ENCODE measurements at regions not wholly inside any gene's neighbourhood (a gene's known extent, or its start where the extent isn't known, plus 50 kb on each side); places are given as distances from the start of the nearest gene placed in this dataset.

DNA sequence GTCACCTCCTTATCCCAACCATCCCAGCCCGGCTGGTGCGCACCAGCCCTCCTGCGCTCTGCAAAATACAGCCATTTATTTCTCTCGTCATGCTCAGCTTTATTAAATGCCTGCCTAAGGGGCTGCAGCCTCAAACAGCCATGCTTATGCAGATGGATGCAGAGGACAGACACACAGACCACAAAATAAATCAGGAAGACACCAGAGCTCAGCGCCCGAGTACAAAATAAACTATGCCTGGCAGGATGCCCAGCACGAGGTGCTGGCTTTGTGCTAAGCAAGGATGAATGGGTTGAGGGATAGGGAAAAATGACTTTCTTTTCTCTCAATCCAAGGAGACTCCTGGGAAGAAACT, 70.5 kb downstream of the RPUSD4 start:
- in situ Hi-C loops (cut with MboI) (no loop called here), intact Hi-C loops (cut with micrococcal nuclease) (no loop called here)
- no peaks in the 10 kb centered on the region for H3K9me1 ChIP-seq (ENCODE audit: control insufficient read depth, insufficient read depth, low read length)
- H3K9me3 ChIP-seq (replicated peaks; ENCODE audit: control insufficient read depth, insufficient read depth, low read depth, low read length), result no peaks in the 10 kb centered on the region
- H2AFZ ChIP-seq (ENCODE audit: low read depth, low read length), result no peak overlapping the region
- no peak overlapping the region for H3K9ac ChIP-seq (ENCODE audit: insufficient read depth in 1 of 2, low read depth in 2 of 2, low read length in 2 of 2)
- peaks cover 35 to 57% of the 10 kb centered on the region in 2 experiments for H3K27me3 ChIP-seq (ENCODE audit: control insufficient read depth in 2 of 2, insufficient read depth in 2 of 2, low read length in 2 of 2)
- H3K79me2 ChIP-seq (ENCODE audit: control insufficient read depth, insufficient read depth, low read length), result no peaks in the 10 kb centered on the region
- H3K27ac ChIP-seq (ENCODE audit: extremely low read depth, low read depth, low read length), result no peak overlapping the region
- no peak overlapping the region for H3K4me2 ChIP-seq (ENCODE audit: insufficient read depth, low read length)
- no peak for TF ChIP-seq CHD2 (IDR thresholded peaks at IDR 0.05; ENCODE audit: low read depth, low read length)
- TF ChIP-seq, protein P1, sequence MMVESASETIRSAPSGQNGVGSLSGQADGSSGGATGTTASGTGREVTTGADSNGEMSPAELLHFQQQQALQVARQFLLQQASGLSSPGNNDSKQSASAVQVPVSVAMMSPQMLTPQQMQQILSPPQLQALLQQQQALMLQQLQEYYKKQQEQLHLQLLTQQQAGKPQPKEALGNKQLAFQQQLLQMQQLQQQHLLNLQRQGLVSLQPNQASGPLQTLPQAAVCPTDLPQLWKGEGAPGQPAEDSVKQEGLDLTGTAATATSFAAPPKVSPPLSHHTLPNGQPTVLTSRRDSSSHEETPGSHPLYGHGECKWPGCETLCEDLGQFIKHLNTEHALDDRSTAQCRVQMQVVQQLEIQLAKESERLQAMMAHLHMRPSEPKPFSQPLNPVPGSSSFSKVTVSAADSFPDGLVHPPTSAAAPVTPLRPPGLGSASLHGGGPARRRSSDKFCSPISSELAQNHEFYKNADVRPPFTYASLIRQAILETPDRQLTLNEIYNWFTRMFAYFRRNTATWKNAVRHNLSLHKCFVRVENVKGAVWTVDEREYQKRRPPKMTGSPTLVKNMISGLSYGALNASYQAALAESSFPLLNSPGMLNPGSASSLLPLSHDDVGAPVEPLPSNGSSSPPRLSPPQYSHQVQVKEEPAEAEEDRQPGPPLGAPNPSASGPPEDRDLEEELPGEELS (CRISPR knock-in tag; IDR thresholded peaks at IDR 0.05; ENCODE audit: borderline replicate concordance), result no peak
- no peak for TF ChIP-seq ELF2 (CRISPR knock-in tag; IDR thresholded peaks at IDR 0.05)
- TF ChIP-seq ZNF121 (CRISPR knock-in tag; conservative IDR thresholded peaks at IDR 0.05), result no peak
- TF ChIP-seq PPARD (CRISPR knock-in tag; IDR thresholded peaks at IDR 0.05), result no peak
- no peak for TF ChIP-seq CSDE1 (IDR thresholded peaks at IDR 0.05)
- TF ChIP-seq ZFPM2 (CRISPR knock-in tag; IDR thresholded peaks at IDR 0.05), result no peak
- TF ChIP-seq NR3C1 (CRISPR knock-in tag; IDR thresholded peaks at IDR 0.05), result no peak
- no peak for TF ChIP-seq ZNF184 (CRISPR knock-in tag; IDR thresholded peaks at IDR 0.05)
- TF ChIP-seq CREBBP (IDR thresholded peaks at IDR 0.05; ENCODE audit: low read depth, low read length), result no peak
- no peak for TF ChIP-seq ZBTB17 (CRISPR knock-in tag; IDR thresholded peaks at IDR 0.05)
- TF ChIP-seq, protein P2, sequence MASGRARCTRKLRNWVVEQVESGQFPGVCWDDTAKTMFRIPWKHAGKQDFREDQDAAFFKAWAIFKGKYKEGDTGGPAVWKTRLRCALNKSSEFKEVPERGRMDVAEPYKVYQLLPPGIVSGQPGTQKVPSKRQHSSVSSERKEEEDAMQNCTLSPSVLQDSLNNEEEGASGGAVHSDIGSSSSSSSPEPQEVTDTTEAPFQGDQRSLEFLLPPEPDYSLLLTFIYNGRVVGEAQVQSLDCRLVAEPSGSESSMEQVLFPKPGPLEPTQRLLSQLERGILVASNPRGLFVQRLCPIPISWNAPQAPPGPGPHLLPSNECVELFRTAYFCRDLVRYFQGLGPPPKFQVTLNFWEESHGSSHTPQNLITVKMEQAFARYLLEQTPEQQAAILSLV (tag; IDR thresholded peaks at IDR 0.05), result no peak
- no peak for TF ChIP-seq CREM (IDR thresholded peaks at IDR 0.05; ENCODE audit: low read depth)
- H3K36me3 ChIP-seq (ENCODE audit: control insufficient read depth, insufficient read depth, low read length), result no peaks in the 10 kb centered on the region
- ATAC-seq, result no peak
- FAIRE-seq, result no peak
- no peak overlapping the region for H3K4me3 ChIP-seq
- H4K20me1 ChIP-seq (replicated peaks; ENCODE audit: control insufficient read depth, insufficient read depth, low read length), result peaks cover 3% of the 10 kb centered on the region; the same call in 1 of the 2 replicates
- no peaks in the 10 kb centered on the region; a peak in 1 of 5 replicates for H3K4me1 ChIP-seq (replicated peaks in 1 of 2; ENCODE audit: control insufficient read depth in 2 of 2, insufficient read depth in 2 of 2, low read length in 2 of 2)
- DNase-seq (ENCODE audit: extremely low read depth in 1 of 4, low spot score in 3 of 4), result no peak
- no TSS peak for BruUV-seq (replicated peaks)
- ChIA-PET POLR2A (no interaction called here), CTCF (ENCODE audit: low intra/inter-chr PET ratio) (no interaction called here)
- WGBS (ENCODE audit: insufficient coverage, low coverage, missing lambda C conversion rate), result 5% methylated on average over 7 of the region's 7 CpGs
